A549 (cell line): ENCODE measurements at regions not wholly inside any gene's neighbourhood (a gene's known extent, or its start where the extent isn't known, plus 50 kb on each side); places are given as distances from the start of the nearest gene placed in this dataset.

Source experiments
- BCL3 ChIP-seq: fragments of >200 bp; sonication (Bioruptor Twin); formaldehyde crosslinking; IDR thresholded peaks from 3 replicates; pipeline ENCODE4 v1.6.1; 2016
- CHD4 ChIP-seq: fragments of 200-600 bp; sonication (generic); IDR thresholded peaks from 2 replicates; pipeline ENCODE4 v1.6.1; 2016; ENCODE audit warnings: antibody characterized with exemption, mild to moderate bottlenecking, borderline replicate concordance
- CTCF ChIP-seq: fragments of >200 bp; sonication (Bioruptor Twin); formaldehyde crosslinking; IDR thresholded peaks from 3 replicates; pipeline ENCODE4 v1.5.1; 2016
- NPAS2 ChIP-seq: fragments of 250-450 bp; sonication (Bioruptor Pico); IDR thresholded peaks from 2 replicates; pipeline ENCODE4 v1.8.0; 2022; ENCODE audit warnings: mild to moderate bottlenecking, moderate library complexity, borderline replicate concordance
- POLR2A ChIP-seq: IDR thresholded peaks from 2 replicates; pipeline ENCODE4 v1.6.1; 2012; ENCODE audit warnings: mild to moderate bottlenecking, low read length
- RCOR1 ChIP-seq: fragments of 150-350 bp; IDR thresholded peaks from 2 replicates; pipeline ENCODE4 v1.6.1; 2014; ENCODE audit warnings: antibody characterized with exemption, low read length, low read depth

GRCh38 chr13:112152846-112153245 is 85.9 kb downstream of the SOX1 start:
- TF ChIP-seq CTCF (no peak), BCL3 (no peak), RCOR1 (no peak), NPAS2 (no peak), CHD4 (no peak), POLR2A (no peak)
